ENCODE measurements at regions not wholly inside any gene's neighbourhood (a gene's known extent, or its start where the extent isn't known, plus 50 kb on each side); places are given as distances from the start of the nearest gene placed in this dataset.

GRCh38 chr13:40341096-40341471 lies 325.4 kb downstream of the FOXO1 start:
- no peak for TF ChIP-seq CTCF (conservative IDR thresholded peaks at IDR 0.05; ENCODE audit: low read depth in 2 of 2)
- TF ChIP-seq REST (IDR thresholded peaks at IDR 0.05; ENCODE audit: unreplicated experiment) = no peak
- TF ChIP-seq POLR2AphosphoS5 (IDR thresholded peaks at IDR 0.05; ENCODE audit: low read depth) = no peak
- TF ChIP-seq EZH2 (IDR thresholded peaks at IDR 0.05; ENCODE audit: low read depth, unreplicated experiment) = no peak
- TF ChIP-seq STAT1 (IDR thresholded peaks at IDR 0.05; ENCODE audit: unreplicated experiment) = no peak
- no peak; the same call in 1 of the 2 replicates for TF ChIP-seq ZNF114 (CRISPR knock-in tag; IDR thresholded peaks at IDR 0.05)
- TF ChIP-seq EZH2phosphoT487 (IDR thresholded peaks at IDR 0.05; ENCODE audit: unreplicated experiment) = no peak
- no peak for TF ChIP-seq CREB1 (CRISPR knock-in tag; IDR thresholded peaks at IDR 0.05; ENCODE audit: low read depth)
- no peak for TF ChIP-seq ZNF331 (CRISPR knock-in tag; IDR thresholded peaks at IDR 0.05; ENCODE audit: low read depth)
- TF ChIP-seq JUNB (IDR thresholded peaks at IDR 0.05; ENCODE audit: unreplicated experiment) = no peak
- no peak for TF ChIP-seq ETS1 (IDR thresholded peaks at IDR 0.05)
- TF ChIP-seq ZNF462 (CRISPR knock-in tag; IDR thresholded peaks at IDR 0.05) = no peak

Measured in GM23338 (cell line).